Neural cell (in vitro differentiated cells): ENCODE measurements at regions not wholly inside any gene's neighbourhood (a gene's known extent, or its start where the extent isn't known, plus 50 kb on each side); places are given as distances from the start of the nearest gene placed in this dataset.

Source experiments
- H2AFZ ChIP-seq: fragments of 200-600, 300-800 bp; sonication (generic), shearing (Covaris generic); 2 replicates; pipeline ENCODE4 v1.6.0; 2014; ENCODE audit warnings: low read depth, mild to moderate bottlenecking, antibody characterized with exemption, low read length, moderate library complexity
- H3F3A ChIP-seq: fragments of 200-600 bp; shearing (Covaris generic); 2 replicates; pipeline ENCODE4 v1.6.1; 2016; ENCODE audit warnings: mild to moderate bottlenecking, moderate library complexity, mixed read lengths, antibody characterized with exemption, low read length; ENCODE audit not compliant: insufficient read depth, poor library complexity, severe bottlenecking
- H3K27ac ChIP-seq: fragments of 200-600, 300-800 bp; sonication (generic), shearing (Covaris generic); 2 replicates; pipeline ENCODE4 v1.5.1; 2014; ENCODE audit warnings: mild to moderate bottlenecking, low read length, moderate library complexity
- H3K27me3 ChIP-seq: fragments of 300-800, 200-600 bp; sonication (generic), shearing (Covaris generic); 2 replicates; pipeline ENCODE4 v1.6.0; 2014; ENCODE audit warnings: mild to moderate bottlenecking, low read depth, low read length, moderate library complexity; ENCODE audit not compliant: insufficient read depth
- H3K36me3 ChIP-seq: fragments of 300-800, 200-600 bp; sonication (generic), shearing (Covaris generic); 2 replicates; pipeline ENCODE4 v1.5.1; 2014; ENCODE audit warnings: mild to moderate bottlenecking, antibody characterized with exemption, low read length, moderate library complexity; ENCODE audit not compliant: insufficient read depth
- H3K4me2 ChIP-seq: fragments of 300-800, 200-600 bp; sonication (generic), shearing (Covaris generic); 2 replicates; pipeline ENCODE4 v1.6.0; 2014; ENCODE audit warnings: mild to moderate bottlenecking, low read length
- H3K4me3 ChIP-seq: fragments of 300-800, 200-600 bp; sonication (generic), shearing (Covaris generic); 2 replicates; pipeline ENCODE4 v1.5.1; 2014; ENCODE audit warnings: mild to moderate bottlenecking, low read length, moderate library complexity
- H3K79me2 ChIP-seq: fragments of 200-600 bp; shearing (Covaris generic); replicated peaks from 2 replicates; pipeline ENCODE4 v1.6.0; 2014; ENCODE audit warnings: mild to moderate bottlenecking, low read length, moderate library complexity; ENCODE audit not compliant: insufficient read depth
- H3K9ac ChIP-seq: fragments of 300-800, 200-600 bp; sonication (generic), shearing (Covaris generic); 2 replicates; pipeline ENCODE4 v1.6.1; 2016; ENCODE audit warnings: mild to moderate bottlenecking, low read length, mixed read lengths
- H3K9me2 ChIP-seq: fragments of 200-600 bp; shearing (Covaris generic); 2 replicates; pipeline ENCODE4 v1.6.1; 2016; ENCODE audit warnings: mild to moderate bottlenecking, low read length, mixed read lengths; ENCODE audit not compliant: insufficient read depth
- H3K9me3 ChIP-seq: fragments of 200-600, 300-800 bp; sonication (generic), shearing (Covaris generic); 2 replicates; pipeline ENCODE4 v1.6.1; 2016; ENCODE audit warnings: mild to moderate bottlenecking, mixed run types, low read length, moderate library complexity, mixed read lengths
- H4K20me1 ChIP-seq: fragments of 200-600 bp; shearing (Covaris generic); 2 replicates; pipeline ENCODE4 v1.6.1; 2016; ENCODE audit warnings: mild to moderate bottlenecking, mixed run types; ENCODE audit not compliant: insufficient read depth
- EP300 ChIP-seq: fragments of 450-650 bp; conservative IDR thresholded peaks from 2 replicates; pipeline ENCODE4 v1.6.1; 2014; ENCODE audit warnings: antibody characterized with exemption, mild to moderate bottlenecking, moderate library complexity; ENCODE audit not compliant: poor library complexity, severe bottlenecking
- EZH2 ChIP-seq: fragments of 200-600, 300-800 bp; shearing (Covaris generic), sonication (generic); IDR thresholded peaks from 2 replicates; pipeline ENCODE4 v1.6.1; 2014; ENCODE audit warnings: antibody characterized with exemption, low read length, borderline replicate concordance, mild to moderate bottlenecking; ENCODE audit not compliant: insufficient read depth, poor library complexity, severe bottlenecking
- MXI1 ChIP-seq: fragments of 450-650 bp; conservative IDR thresholded peaks from 2 replicates; pipeline ENCODE4 v1.6.1; 2014; ENCODE audit warnings: antibody characterized with exemption, mild to moderate bottlenecking; ENCODE audit not compliant: poor library complexity, severe bottlenecking
- POLR2AphosphoS5 ChIP-seq: IDR thresholded peaks from 2 replicates; pipeline ENCODE4 v1.6.1; 2012
- RAD21 ChIP-seq: fragments of 450-650 bp; conservative IDR thresholded peaks from 2 replicates; pipeline ENCODE4 v1.6.1; 2014; ENCODE audit warnings: antibody characterized with exemption, mild to moderate bottlenecking, moderate library complexity
- SMC3 ChIP-seq: fragments of 450-650 bp; conservative IDR thresholded peaks from 2 replicates; pipeline ENCODE4 v1.6.1; 2014; ENCODE audit warnings: antibody characterized with exemption, mild to moderate bottlenecking, moderate library complexity; ENCODE audit not compliant: poor library complexity
- TAF1 ChIP-seq: IDR thresholded peaks from 2 replicates; pipeline ENCODE4 v1.6.1; 2012; ENCODE audit warnings: low read depth
- TF ChIP-seq, protein P1 (sequence below): IDR thresholded peaks from 2 replicates; pipeline ENCODE4 v1.6.1; 2012; ENCODE audit warnings: borderline replicate concordance
- TF ChIP-seq, protein P2 (sequence below): fragments of 450-650 bp; IDR thresholded peaks from 2 replicates; pipeline ENCODE4 v1.5.1; 2014; ENCODE audit warnings: antibody characterized with exemption, mild to moderate bottlenecking, moderate library complexity; ENCODE audit not compliant: poor library complexity, severe bottlenecking

DNA sequence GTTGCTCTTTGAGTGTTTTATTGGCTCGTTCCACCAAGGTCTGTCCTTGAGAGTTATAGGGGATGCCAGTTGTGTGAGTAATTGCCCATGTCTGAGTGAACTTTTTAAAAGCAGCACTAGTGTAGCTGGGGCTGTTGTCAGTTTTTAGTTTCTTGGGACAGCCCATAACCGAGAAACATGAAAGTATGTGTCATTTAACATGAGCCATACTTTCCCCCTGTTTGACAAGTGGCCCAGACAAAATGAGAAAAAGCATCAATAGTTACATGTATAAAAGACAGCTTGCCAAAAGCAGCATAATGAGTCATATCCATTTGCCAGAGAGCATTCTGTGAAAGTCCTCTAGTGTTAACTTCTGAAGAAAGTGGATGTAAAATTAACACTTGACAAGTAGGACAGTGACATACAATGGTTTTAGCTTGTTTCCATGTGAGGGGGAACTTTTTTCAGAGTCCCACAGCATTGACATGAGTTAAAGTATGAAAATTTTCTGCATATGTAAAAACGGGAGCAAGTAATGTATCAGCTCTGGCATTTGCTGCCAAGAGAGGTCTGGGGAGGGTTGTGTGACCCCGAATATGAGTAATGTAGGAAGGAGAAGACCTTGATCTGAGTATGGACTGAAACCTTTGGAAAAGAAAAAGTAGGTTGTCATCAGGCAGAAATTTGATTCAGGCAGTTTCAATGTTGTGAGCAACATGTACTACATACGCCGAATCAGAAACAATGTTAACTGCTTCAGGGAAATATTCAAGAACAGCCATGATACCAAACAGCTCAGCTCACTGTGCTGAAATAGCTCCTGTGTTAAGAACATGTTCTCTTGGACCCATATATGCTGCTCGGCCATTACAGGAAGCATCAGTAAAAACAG lies 56.8 kb upstream of the ARL4D start:
- Histone ChIP-seq H3K9me2 (no peaks in the 10 kb centered on the region), H3K4me3 (no peak overlapping the region), H4K20me1 (no peaks in the 10 kb centered on the region), H3K9me3 (peaks cover 1% of the 10 kb centered on the region), H3K9ac (no peak overlapping the region), H3K27me3 (no peaks in the 10 kb centered on the region), H3K79me2 (no peaks in the 10 kb centered on the region), H3K4me2 (no peak overlapping the region), H3F3A (no peaks in the 10 kb centered on the region), H3K36me3 (no peaks in the 10 kb centered on the region), H2AFZ (no peak overlapping the region), H3K27ac (no peak overlapping the region)
- no peak for TF ChIP-seq POLR2AphosphoS5
- no peak for TF ChIP-seq TAF1
- no peak for TF ChIP-seq SMC3
- TF ChIP-seq RAD21, result no peak
- no peak for TF ChIP-seq MXI1
- TF ChIP-seq EP300, result no peak
- TF ChIP-seq, protein P1, sequence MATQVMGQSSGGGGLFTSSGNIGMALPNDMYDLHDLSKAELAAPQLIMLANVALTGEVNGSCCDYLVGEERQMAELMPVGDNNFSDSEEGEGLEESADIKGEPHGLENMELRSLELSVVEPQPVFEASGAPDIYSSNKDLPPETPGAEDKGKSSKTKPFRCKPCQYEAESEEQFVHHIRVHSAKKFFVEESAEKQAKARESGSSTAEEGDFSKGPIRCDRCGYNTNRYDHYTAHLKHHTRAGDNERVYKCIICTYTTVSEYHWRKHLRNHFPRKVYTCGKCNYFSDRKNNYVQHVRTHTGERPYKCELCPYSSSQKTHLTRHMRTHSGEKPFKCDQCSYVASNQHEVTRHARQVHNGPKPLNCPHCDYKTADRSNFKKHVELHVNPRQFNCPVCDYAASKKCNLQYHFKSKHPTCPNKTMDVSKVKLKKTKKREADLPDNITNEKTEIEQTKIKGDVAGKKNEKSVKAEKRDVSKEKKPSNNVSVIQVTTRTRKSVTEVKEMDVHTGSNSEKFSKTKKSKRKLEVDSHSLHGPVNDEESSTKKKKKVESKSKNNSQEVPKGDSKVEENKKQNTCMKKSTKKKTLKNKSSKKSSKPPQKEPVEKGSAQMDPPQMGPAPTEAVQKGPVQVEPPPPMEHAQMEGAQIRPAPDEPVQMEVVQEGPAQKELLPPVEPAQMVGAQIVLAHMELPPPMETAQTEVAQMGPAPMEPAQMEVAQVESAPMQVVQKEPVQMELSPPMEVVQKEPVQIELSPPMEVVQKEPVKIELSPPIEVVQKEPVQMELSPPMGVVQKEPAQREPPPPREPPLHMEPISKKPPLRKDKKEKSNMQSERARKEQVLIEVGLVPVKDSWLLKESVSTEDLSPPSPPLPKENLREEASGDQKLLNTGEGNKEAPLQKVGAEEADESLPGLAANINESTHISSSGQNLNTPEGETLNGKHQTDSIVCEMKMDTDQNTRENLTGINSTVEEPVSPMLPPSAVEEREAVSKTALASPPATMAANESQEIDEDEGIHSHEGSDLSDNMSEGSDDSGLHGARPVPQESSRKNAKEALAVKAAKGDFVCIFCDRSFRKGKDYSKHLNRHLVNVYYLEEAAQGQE, result no peak
- TF ChIP-seq EZH2, result no peak
- TF ChIP-seq, protein P2, sequence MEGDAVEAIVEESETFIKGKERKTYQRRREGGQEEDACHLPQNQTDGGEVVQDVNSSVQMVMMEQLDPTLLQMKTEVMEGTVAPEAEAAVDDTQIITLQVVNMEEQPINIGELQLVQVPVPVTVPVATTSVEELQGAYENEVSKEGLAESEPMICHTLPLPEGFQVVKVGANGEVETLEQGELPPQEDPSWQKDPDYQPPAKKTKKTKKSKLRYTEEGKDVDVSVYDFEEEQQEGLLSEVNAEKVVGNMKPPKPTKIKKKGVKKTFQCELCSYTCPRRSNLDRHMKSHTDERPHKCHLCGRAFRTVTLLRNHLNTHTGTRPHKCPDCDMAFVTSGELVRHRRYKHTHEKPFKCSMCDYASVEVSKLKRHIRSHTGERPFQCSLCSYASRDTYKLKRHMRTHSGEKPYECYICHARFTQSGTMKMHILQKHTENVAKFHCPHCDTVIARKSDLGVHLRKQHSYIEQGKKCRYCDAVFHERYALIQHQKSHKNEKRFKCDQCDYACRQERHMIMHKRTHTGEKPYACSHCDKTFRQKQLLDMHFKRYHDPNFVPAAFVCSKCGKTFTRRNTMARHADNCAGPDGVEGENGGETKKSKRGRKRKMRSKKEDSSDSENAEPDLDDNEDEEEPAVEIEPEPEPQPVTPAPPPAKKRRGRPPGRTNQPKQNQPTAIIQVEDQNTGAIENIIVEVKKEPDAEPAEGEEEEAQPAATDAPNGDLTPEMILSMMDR, result no peak

DNA sequence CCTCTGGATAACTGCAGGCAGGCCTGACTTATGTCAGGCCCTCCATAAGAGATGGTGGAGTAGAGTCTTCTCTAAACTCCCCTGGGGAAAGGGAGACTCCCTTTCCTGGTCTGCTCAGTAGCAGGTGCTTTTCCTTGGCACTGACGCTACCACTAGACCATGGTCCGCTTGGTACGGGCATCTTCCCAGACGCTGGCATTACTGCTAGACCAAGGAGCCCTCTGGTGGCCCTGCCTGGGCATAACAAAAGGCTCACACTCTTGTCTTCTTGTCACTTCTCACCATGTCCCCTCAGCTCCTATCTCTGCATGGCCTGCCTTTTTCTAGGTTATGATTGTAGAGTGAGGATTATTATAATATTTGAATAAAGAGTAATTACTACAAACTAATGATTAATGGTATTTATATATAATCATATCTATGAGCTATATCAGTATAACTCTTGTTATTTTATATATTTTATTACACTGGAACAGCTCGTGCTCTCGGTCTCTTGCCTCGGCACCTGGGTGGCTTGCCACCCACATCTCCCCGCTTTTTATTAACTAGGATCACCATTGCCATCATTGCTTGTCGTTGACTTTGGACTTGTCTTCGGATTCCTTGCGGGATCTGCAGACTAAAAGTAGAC lies 59.8 kb upstream of the ARL4D start:
- H3K4me3 ChIP-seq, result no peak overlapping the region
- TF ChIP-seq SMC3 (peak; percentile 75), EZH2 (no peak), RAD21 (peak; percentile 69), MXI1 (no peak)
- TF ChIP-seq, protein P2, result peak; percentile 70
- no peaks in the 10 kb centered on the region for H3K36me3 ChIP-seq
- no peak overlapping the region for H3K9ac ChIP-seq
- H3K79me2 ChIP-seq, result no peaks in the 10 kb centered on the region
- H3K27ac ChIP-seq, result no peak overlapping the region
- H4K20me1 ChIP-seq, result no peaks in the 10 kb centered on the region
- no peaks in the 10 kb centered on the region for H3F3A ChIP-seq
- H3K9me3 ChIP-seq, result no peaks in the 10 kb centered on the region
- H3K27me3 ChIP-seq, result no peaks in the 10 kb centered on the region
- H3K4me2 ChIP-seq, result no peak overlapping the region
- H2AFZ ChIP-seq, result no peak overlapping the region
- H3K9me2 ChIP-seq, result no peaks in the 10 kb centered on the region
